CD4-positive, alpha-beta T cell treated with Interleukin-15 for 4 hours (primary cell): ENCODE measurements at regions not wholly inside any gene's neighbourhood (a gene's known extent, or its start where the extent isn't known, plus 50 kb on each side); places are given as distances from the start of the nearest gene placed in this dataset.
"Not testable (repeated sequence)": the region's sequence is repeated elsewhere in the genome, so short reads cannot be mapped to it uniquely, and the experiment has no call there.

Experiments
- DNase-seq: peaks from one replicate; pipeline ENCODE4 v3.0.0-alpha.2; 2020; ENCODE audit warnings: low spot score

GRCh38 chr4:136056748-136057147, 1475.5 kb downstream of the PCDH18 start:
- no peak for DNase-seq

GRCh38 chr4:136055360-136055759, 1476.9 kb downstream of the PCDH18 start:
- DNase-seq, result no peak

GRCh38 chr4:136036744-136037143, 1495.5 kb downstream of the PCDH18 start:
- DNase-seq, result no peak

GRCh38 chr4:136032391-136032790, 1499.9 kb downstream of the PCDH18 start:
- no peak for DNase-seq

GRCh38 chr4:136025540-136025939, 1506.8 kb downstream of the PCDH18 start:
- no peak for DNase-seq

- DNase-seq, result no peak
Measured at GRCh38 chr4:136017556-136017955, 1514.7 kb downstream of the PCDH18 start.

GRCh38 chr4:136012220-136012619, 1520.1 kb downstream of the PCDH18 start:
- no peak for DNase-seq

- no peak for DNase-seq
Measured at GRCh38 chr4:136009258-136009832, 1522.9 kb downstream of the PCDH18 start.

GRCh38 chr4:136007991-136008390, 1524.3 kb downstream of the PCDH18 start:
- no peak for DNase-seq

GRCh38 chr4:136002316-136002715, 1530.0 kb downstream of the PCDH18 start:
- DNase-seq, result no peak

- no peak for DNase-seq
Measured at GRCh38 chr4:136001791-136002190, 1530.5 kb downstream of the PCDH18 start.

GRCh38 chr4:136000246-136000645, 1532.0 kb downstream of the PCDH18 start:
- no peak for DNase-seq

- no peak for DNase-seq
Measured at GRCh38 chr4:135994360-135994759, 1537.9 kb downstream of the PCDH18 start.

- no peak for DNase-seq
Measured at GRCh38 chr4:135976860-135977259, 1555.4 kb downstream of the PCDH18 start.

- DNase-seq, result no peak
Measured at GRCh38 chr4:135966936-135967335, 1565.4 kb downstream of the PCDH18 start.

- no peak for DNase-seq
Measured at GRCh38 chr4:135963009-135963408, 1569.3 kb downstream of the PCDH18 start.

- DNase-seq, result no peak
Measured at GRCh38 chr4:135949931-135950330, 1582.4 kb downstream of the PCDH18 start.

GRCh38 chr4:135948797-135949196, 1583.5 kb downstream of the PCDH18 start:
- DNase-seq, result no peak

- DNase-seq, result no peak
Measured at GRCh38 chr4:135941671-135942070, 1590.6 kb downstream of the PCDH18 start.

GRCh38 chr4:135934026-135934425, 1598.3 kb downstream of the PCDH18 start:
- DNase-seq, result no peak

- no peak for DNase-seq
Measured at GRCh38 chr4:135927651-135928050, 1604.6 kb downstream of the PCDH18 start.

GRCh38 chr4:135921081-135921480, 1611.2 kb downstream of the PCDH18 start:
- DNase-seq, result no peak

- DNase-seq, result no peak
Measured at GRCh38 chr4:135917011-135917410, 1615.3 kb downstream of the PCDH18 start.

GRCh38 chr4:135900956-135901355, 1631.3 kb downstream of the PCDH18 start:
- DNase-seq, result no peak

- not testable (repeated sequence) for DNase-seq
Measured at GRCh38 chr4:135864304-135864703, 1662.7 kb upstream of the PABPC4L start.
